Transverse colon (tissue), 4 donors: ENCODE measurements at regions not wholly inside any gene's neighbourhood (a gene's known extent, or its start where the extent isn't known, plus 50 kb on each side); places are given as distances from the start of the nearest gene placed in this dataset.

Experiments
- POLR2AphosphoS5 ChIP-seq, 3 donors: sonication (generic); formaldehyde crosslinking; IDR thresholded peaks; one replicate each; pipeline ENCODE4 v1.6.1; 2016; ENCODE audit warnings: antibody characterized with exemption in 3 of 3
- TF ChIP-seq, protein P1 (sequence below), 5 experiments: fragments of 200-600 bp in 3 of 5; fragments of 450-650 bp in 2 of 5; sonication (generic) in 3 of 5; IDR thresholded peaks; 1 replicate in 2 of 5; 2 replicates in 3 of 5; pipeline ENCODE4 v1.5.1; 2016 to 2017; ENCODE audit warnings: antibody characterized with exemption in 5 of 5, inconsistent platforms in 3 of 5, mild to moderate bottlenecking in 2 of 5, moderate library complexity in 1 of 5

DNA sequence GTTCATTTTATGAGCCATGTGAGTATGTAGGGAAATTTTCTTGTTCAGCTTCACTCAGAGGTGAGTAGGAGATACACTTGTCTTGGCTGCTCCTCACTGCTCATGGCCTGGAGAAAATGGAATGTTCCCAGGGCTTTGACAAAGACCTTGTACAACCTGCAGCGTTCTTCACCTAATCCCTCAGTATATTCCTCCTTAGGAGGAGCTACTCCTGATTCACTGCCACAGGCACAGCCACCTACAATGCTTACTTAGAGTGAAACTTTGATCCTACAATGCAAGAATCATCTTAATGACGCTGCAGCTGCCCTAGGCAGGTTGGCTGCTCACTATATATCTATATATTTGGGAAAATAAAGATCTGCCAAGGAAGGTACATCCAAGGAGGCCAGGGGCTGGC is 364.2 kb downstream of the KLF5 start:
- TF ChIP-seq, protein P1, sequence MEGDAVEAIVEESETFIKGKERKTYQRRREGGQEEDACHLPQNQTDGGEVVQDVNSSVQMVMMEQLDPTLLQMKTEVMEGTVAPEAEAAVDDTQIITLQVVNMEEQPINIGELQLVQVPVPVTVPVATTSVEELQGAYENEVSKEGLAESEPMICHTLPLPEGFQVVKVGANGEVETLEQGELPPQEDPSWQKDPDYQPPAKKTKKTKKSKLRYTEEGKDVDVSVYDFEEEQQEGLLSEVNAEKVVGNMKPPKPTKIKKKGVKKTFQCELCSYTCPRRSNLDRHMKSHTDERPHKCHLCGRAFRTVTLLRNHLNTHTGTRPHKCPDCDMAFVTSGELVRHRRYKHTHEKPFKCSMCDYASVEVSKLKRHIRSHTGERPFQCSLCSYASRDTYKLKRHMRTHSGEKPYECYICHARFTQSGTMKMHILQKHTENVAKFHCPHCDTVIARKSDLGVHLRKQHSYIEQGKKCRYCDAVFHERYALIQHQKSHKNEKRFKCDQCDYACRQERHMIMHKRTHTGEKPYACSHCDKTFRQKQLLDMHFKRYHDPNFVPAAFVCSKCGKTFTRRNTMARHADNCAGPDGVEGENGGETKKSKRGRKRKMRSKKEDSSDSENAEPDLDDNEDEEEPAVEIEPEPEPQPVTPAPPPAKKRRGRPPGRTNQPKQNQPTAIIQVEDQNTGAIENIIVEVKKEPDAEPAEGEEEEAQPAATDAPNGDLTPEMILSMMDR (IDR thresholded peaks at IDR 0.05), result no peak
- TF ChIP-seq POLR2AphosphoS5 (IDR thresholded peaks at IDR 0.05), result peak in 1 of 3 donors; percentile 22
